Ishikawa (cell line): ENCODE measurements at regions not wholly inside any gene's neighbourhood (a gene's known extent, or its start where the extent isn't known, plus 50 kb on each side); places are given as distances from the start of the nearest gene placed in this dataset.

Experiments used
- CEBPB ChIP-seq: IDR thresholded peaks from 2 replicates; pipeline ENCODE4 v1.6.1; 2012
- CREB1 ChIP-seq: IDR thresholded peaks from 2 replicates; pipeline ENCODE4 v1.6.1; 2012; ENCODE audit warnings: low read depth
- EGR1 ChIP-seq: IDR thresholded peaks from 2 replicates; pipeline ENCODE4 v1.6.1; 2012
- EP300 ChIP-seq: IDR thresholded peaks from 2 replicates; pipeline ENCODE4 v1.6.1; 2012; ENCODE audit warnings: borderline replicate concordance
- FOXM1 ChIP-seq: IDR thresholded peaks from 2 replicates; pipeline ENCODE4 v1.6.1; 2012; ENCODE audit warnings: low read depth, borderline replicate concordance
- NFIC ChIP-seq: IDR thresholded peaks from 2 replicates; pipeline ENCODE4 v1.6.1; 2012
- RAD21 ChIP-seq: IDR thresholded peaks from 2 replicates; pipeline ENCODE4 v1.6.1; 2012; ENCODE audit warnings: low read depth
- TAF1 ChIP-seq: IDR thresholded peaks from 2 replicates; pipeline ENCODE4 v1.6.1; 2012; ENCODE audit warnings: low read depth, mild to moderate bottlenecking
- TCF12 ChIP-seq: IDR thresholded peaks from 2 replicates; pipeline ENCODE4 v1.6.1; 2012; ENCODE audit warnings: low read depth
- TEAD4 ChIP-seq: IDR thresholded peaks from 2 replicates; pipeline ENCODE4 v1.6.1; 2012
- YY1 ChIP-seq: IDR thresholded peaks from 2 replicates; pipeline ENCODE4 v1.6.1; 2012; ENCODE audit warnings: low read depth
- ZBTB7A ChIP-seq: IDR thresholded peaks from 2 replicates; pipeline ENCODE4 v1.6.1; 2012; ENCODE audit warnings: low read depth
- TF ChIP-seq, protein P1 (sequence below): IDR thresholded peaks from 2 replicates; pipeline ENCODE4 v1.6.1; 2012; ENCODE audit warnings: low read depth, mild to moderate bottlenecking
- TF ChIP-seq, protein P2 (sequence below): IDR thresholded peaks from 2 replicates; pipeline ENCODE4 v1.6.1; 2012
- TF ChIP-seq, protein P3 (sequence below): IDR thresholded peaks from 2 replicates; pipeline ENCODE4 v1.6.1; 2012

DNA sequence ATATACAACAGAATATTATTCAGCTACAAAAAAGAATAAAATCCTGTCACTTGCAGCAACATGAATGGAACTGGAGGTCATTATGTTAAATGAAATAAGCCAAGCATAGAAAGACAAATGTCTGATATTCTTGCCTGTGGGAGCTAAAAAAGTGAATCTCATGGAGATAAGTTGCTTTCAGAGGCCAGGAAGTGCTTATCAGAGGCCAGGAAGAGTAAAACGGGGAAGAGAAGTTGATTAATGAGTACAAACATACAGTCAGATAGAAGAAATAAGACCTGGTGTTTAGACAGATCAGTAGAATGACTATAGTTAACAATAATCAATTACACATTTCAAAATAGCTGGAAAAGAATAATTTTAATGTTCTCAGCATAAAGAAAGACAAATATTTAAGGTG lies 54.4 kb upstream of the CPHXL start:
- no peak for TF ChIP-seq FOXM1
- no peak for TF ChIP-seq TAF1
- TF ChIP-seq, protein P1, sequence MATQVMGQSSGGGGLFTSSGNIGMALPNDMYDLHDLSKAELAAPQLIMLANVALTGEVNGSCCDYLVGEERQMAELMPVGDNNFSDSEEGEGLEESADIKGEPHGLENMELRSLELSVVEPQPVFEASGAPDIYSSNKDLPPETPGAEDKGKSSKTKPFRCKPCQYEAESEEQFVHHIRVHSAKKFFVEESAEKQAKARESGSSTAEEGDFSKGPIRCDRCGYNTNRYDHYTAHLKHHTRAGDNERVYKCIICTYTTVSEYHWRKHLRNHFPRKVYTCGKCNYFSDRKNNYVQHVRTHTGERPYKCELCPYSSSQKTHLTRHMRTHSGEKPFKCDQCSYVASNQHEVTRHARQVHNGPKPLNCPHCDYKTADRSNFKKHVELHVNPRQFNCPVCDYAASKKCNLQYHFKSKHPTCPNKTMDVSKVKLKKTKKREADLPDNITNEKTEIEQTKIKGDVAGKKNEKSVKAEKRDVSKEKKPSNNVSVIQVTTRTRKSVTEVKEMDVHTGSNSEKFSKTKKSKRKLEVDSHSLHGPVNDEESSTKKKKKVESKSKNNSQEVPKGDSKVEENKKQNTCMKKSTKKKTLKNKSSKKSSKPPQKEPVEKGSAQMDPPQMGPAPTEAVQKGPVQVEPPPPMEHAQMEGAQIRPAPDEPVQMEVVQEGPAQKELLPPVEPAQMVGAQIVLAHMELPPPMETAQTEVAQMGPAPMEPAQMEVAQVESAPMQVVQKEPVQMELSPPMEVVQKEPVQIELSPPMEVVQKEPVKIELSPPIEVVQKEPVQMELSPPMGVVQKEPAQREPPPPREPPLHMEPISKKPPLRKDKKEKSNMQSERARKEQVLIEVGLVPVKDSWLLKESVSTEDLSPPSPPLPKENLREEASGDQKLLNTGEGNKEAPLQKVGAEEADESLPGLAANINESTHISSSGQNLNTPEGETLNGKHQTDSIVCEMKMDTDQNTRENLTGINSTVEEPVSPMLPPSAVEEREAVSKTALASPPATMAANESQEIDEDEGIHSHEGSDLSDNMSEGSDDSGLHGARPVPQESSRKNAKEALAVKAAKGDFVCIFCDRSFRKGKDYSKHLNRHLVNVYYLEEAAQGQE: no peak
- no peak for TF ChIP-seq YY1
- TF ChIP-seq TEAD4: no peak
- no peak for TF ChIP-seq RAD21
- TF ChIP-seq CREB1: no peak
- no peak for TF ChIP-seq NFIC
- no peak for TF ChIP-seq TCF12
- TF ChIP-seq, protein P2, sequence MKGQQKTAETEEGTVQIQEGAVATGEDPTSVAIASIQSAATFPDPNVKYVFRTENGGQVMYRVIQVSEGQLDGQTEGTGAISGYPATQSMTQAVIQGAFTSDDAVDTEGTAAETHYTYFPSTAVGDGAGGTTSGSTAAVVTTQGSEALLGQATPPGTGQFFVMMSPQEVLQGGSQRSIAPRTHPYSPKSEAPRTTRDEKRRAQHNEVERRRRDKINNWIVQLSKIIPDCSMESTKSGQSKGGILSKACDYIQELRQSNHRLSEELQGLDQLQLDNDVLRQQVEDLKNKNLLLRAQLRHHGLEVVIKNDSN: no peak
- TF ChIP-seq EP300: no peak
- TF ChIP-seq ZBTB7A: no peak
- no peak for TF ChIP-seq CEBPB
- TF ChIP-seq EGR1: no peak
- TF ChIP-seq, protein P3, sequence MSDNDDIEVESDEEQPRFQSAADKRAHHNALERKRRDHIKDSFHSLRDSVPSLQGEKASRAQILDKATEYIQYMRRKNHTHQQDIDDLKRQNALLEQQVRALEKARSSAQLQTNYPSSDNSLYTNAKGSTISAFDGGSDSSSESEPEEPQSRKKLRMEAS: no peak

DNA sequence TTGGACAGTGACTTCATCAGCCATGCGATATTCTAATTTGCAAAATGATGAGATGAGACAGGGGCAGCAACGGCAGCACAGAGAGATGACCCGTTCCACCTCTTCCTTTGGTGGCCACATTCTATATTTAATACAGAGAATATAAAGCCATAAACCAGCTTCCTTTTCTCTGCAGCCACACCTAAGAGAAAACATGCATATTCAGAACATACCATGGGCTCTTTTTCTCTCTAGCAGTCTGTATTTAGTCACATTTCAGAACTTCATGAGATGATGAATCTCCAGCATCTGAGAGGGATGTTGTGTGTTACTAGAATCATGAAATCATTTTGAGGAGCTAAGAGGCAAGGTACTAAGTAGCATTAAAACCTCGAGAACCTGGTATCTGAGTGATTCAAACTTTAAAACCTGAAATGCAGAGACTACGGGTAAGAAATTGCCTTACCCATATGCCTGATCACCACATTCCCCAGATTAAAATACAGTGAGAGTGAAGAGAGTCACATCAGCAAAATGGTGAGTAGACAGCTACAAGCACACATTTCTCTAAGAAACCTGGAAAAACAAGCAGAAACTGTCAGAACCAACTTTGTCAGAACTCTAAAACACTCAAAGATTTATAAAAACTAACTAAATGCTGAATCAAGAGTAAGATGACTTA lies 55.5 kb upstream of the CPHXL start:
- TF ChIP-seq TEAD4 (no peak), EP300 (no peak), EGR1 (no peak), RAD21 (no peak), YY1 (no peak)
- TF ChIP-seq, protein P1: no peak
- TF ChIP-seq, protein P3: no peak

DNA sequence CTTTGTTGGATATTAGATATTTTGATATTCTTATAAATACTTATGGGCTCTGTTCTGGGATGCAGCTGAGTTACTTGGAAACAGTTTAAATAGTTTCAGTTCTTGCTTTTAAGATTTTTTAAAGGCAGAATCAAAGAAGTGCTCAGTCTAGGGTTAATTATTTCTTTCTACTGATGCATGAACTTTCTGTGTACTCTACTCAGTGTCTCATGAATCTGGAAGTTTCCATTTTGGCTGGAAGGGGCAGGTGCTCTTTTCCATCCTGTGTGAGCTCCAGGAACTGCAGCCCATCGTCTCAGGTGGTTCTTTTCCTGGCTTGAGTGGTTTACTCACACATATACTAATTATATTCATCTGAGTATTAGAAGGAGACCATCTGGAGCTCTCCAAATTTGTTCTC lies 61.1 kb upstream of the CPHXL start:
- TF ChIP-seq NFIC: no peak
- no peak for TF ChIP-seq CREB1
- TF ChIP-seq FOXM1: no peak
- TF ChIP-seq ZBTB7A: no peak
- TF ChIP-seq CEBPB: no peak
- TF ChIP-seq, protein P1: no peak
- TF ChIP-seq EP300: no peak

DNA sequence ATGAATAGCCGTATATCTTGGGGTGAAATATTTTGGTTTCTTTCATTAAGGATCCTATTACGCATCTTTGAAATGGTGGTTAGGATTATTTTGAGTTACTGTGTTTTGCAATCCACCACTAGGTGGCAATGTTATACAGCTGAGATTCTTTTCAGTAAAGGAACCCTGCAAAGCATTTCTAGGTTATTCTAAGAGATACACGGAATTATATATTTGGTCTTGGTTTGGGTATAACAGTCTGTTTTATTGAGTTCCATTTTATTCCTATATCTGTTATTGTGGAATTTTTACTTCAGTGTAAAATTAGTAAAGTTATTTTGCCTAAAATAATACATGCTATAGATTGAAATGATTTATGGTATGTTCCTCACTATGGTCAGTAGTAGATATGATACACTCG lies 62.9 kb upstream of the CPHXL start:
- TF ChIP-seq NFIC (no peak), RAD21 (peak; percentile 83), EP300 (no peak), TCF12 (no peak)
- TF ChIP-seq, protein P3: no peak

DNA sequence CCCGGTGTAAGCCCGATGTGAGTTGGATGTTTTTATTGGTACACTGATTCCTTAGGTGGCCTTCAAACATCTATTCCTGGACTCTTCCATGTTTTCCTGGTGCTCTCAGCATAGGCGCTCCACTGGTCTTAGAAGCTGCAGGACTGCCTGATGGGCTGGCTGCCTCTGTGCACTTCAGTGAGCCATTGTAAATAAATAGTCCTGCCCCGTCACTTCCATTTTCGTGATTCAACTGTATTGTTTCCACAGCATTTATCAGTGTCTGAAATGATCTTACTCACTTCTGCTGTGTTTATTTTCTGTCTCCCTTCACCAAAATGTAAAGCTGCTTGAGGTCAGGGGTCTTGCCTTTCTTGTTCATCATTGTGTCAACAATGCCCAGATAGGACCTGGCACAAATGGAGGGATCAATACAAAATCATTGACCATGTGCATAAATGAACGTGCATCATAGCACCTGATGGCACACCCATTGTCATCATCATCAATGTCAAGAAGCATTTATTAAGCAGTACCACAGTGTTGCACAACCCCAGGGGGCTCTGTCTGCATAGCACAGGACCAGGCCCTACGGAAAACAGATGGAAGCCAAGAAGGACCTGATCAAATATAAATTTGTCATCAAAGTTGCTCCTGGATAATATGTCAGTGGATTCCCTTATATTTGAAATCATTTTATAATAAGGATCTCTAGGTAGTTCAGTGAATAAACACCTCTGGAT lies 66.6 kb upstream of the CPHXL start:
- TF ChIP-seq EP300 (no peak), RAD21 (no peak), TCF12 (no peak), ZBTB7A (no peak), YY1 (no peak), EGR1 (no peak), CEBPB (no peak), TAF1 (no peak), CREB1 (no peak), NFIC (no peak), FOXM1 (no peak)
- TF ChIP-seq, protein P1: no peak
- TF ChIP-seq, protein P3: no peak
- TF ChIP-seq, protein P2: no peak
